ENCODE measurements at regions not wholly inside any gene's neighbourhood (a gene's known extent, or its start where the extent isn't known, plus 50 kb on each side); places are given as distances from the start of the nearest gene placed in this dataset.

- TF ChIP-seq MAX (IDR thresholded peaks at IDR 0.05): no peak
- TF ChIP-seq TAF1 (IDR thresholded peaks at IDR 0.05; ENCODE audit: low read depth): no peak
- TF ChIP-seq EP300 (IDR thresholded peaks at IDR 0.05; ENCODE audit: borderline replicate concordance): no peak
- no peak for TF ChIP-seq REST (IDR thresholded peaks at IDR 0.05; ENCODE audit: low read depth)
- TF ChIP-seq TCF12 (IDR thresholded peaks at IDR 0.05; ENCODE audit: low read depth): no peak
- no peak for TF ChIP-seq CREB1 (IDR thresholded peaks at IDR 0.05; ENCODE audit: low read depth)
- TF ChIP-seq YY1 (IDR thresholded peaks at IDR 0.05; ENCODE audit: low read depth): no peak
- no peak for TF ChIP-seq CEBPB (IDR thresholded peaks at IDR 0.05)
- TF ChIP-seq ZBTB7A (IDR thresholded peaks at IDR 0.05; ENCODE audit: low read depth): no peak
These were observed 82.6 kb upstream of the GYPA start for GRCh38 chr4:144223149-144223548.
